Anterior cingulate cortex (tissue), 58 donors: ENCODE measurements at regions not wholly inside any gene's neighbourhood (a gene's known extent, or its start where the extent isn't known, plus 50 kb on each side); places are given as distances from the start of the nearest gene placed in this dataset.
"Not testable (repeated sequence)": the region's sequence is repeated elsewhere in the genome, so short reads cannot be mapped to it uniquely, and the experiment has no call there.

Experiments
- DNase-seq, 58 donors: peaks; one replicate each; lab custom pipeline; 2025; lab: John Stamatoyannopoulos, UW

- no peak for DNase-seq
These were observed 871.0 kb downstream of the OTOL1 start for GRCh38 chr3:162367429-162368260.

DNA sequence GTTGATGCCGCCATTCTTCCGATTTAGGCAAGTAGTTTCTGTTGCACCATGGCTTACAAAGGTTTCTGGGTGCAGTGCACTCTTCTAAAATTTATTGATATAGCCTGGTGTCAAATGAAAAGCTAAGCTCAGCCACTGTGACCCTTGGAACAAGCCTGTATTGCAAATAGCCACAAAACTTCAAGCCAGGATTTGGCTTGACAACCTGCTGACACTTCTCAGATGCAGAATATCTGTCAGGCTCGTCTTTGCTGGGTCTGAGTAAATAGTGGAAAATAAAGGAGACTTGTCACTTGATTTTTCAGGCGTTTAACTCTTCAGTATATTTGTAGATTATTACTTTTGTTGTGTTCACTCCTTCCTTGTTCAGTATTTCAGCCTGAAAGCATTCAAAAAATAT, 871.8 kb downstream of the OTOL1 start:
- DNase-seq = no peak

DNA sequence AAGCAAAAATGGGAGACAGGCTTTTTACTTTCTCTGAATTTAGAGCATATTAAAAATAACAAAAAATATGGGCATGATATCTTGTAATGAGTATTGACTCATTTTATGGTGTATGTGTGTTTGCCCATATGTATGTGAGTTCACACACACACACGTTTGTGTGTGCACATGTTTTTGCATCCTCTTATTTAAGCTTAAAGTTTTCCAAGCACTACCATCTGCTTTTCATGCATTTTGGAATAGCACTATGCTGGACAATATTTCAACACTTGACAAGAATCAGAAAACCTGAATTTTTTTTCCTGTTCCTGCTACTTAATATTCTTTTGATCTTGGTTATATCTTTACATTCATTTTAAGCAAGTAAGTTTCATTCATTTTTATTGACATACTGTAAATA, 872.7 kb downstream of the OTOL1 start:
- no peak for DNase-seq

GRCh38 chr3:162370141-162370540, 873.5 kb downstream of the OTOL1 start:
- DNase-seq = no peak

GRCh38 chr3:162376761-162377160, 880.2 kb downstream of the OTOL1 start:
- DNase-seq = no peak

- DNase-seq = no peak
These were observed 881.0 kb downstream of the OTOL1 start for GRCh38 chr3:162377608-162378007.

DNA sequence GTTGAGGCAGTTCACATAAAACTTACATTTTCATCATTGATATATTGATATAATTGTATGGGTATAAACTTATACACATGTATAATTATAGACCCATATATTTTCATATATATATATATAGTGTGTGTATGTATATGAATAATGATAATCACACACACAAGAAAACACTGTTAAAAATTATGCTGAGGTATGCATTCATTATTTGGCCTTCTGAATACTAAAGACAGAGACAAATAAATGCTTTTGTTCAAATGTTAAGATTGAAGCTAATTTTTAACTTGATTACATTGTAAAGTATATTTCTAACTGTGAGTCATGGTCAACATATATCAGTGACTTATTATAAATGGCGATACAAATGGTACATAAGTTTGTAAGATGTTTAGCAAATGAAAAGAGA, 888.8 kb downstream of the OTOL1 start:
- no peak for DNase-seq

GRCh38 chr3:162390891-162391290, 894.3 kb downstream of the OTOL1 start:
- DNase-seq = no peak

- no peak for DNase-seq
These were observed 894.7 kb downstream of the OTOL1 start for GRCh38 chr3:162391301-162391700.

GRCh38 chr3:162395496-162395895, 898.9 kb downstream of the OTOL1 start:
- DNase-seq = no peak

DNA sequence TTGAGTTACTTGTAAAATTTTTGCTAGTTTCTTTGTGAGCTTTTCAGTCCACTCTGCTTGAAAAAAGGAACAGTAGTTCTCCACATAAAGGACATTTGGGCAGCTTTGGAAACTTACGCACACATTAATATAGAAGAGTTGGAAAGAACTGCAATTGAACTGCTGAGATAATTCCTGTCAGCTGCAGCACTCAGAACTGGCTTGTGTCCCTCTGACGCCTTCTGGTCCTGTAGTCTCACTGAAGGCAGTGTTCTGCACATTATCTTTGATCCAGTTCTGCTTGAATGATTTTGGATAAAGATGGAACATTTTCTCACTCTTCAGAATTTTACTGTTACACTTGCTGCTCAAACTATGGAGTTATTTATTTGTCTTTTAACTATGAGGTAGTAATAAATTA, 901.9 kb downstream of the OTOL1 start:
- peak in 8 of 58 donors; percentile 0 to 10 (median 2) for DNase-seq

DNA sequence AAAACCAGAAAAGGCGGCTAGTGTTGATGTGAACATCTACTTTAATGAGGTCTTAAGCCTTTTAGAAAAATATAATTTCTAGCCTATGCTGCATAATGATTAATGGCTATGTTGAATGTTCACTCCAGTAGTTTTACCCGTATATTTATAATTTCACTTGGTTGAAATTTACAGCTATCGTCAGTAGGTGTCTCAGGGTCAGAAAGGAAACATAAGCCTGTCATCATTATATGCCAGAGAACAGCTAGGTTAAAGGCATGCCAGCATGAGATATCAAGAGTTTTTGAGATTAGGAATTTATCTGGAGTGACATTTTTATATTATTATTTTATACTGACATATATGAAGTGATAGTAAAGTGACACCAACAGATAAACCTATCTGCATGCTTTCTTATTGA, 904.1 kb downstream of the OTOL1 start:
- DNase-seq = no peak

DNA sequence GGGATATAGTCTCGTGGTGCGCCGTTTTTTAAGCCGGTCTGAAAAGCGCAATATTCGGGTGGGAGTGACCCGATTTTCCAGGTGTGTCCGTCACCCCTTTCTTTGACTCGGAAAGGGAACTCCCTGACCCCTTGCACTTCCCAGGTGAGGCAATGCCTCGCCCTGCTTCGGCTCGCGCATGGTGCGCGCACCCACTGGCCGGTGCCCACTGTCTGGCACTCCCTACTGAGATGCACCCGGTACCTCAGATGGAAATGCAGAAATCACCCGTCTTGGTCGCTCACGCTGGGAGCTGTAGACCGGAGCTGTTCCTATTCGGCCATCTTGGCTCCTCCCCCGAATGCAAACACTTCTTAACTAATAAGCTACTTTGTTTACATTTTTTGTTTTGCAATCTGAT, 914.9 kb downstream of the OTOL1 start:
- not testable (repeated sequence) for DNase-seq

DNA sequence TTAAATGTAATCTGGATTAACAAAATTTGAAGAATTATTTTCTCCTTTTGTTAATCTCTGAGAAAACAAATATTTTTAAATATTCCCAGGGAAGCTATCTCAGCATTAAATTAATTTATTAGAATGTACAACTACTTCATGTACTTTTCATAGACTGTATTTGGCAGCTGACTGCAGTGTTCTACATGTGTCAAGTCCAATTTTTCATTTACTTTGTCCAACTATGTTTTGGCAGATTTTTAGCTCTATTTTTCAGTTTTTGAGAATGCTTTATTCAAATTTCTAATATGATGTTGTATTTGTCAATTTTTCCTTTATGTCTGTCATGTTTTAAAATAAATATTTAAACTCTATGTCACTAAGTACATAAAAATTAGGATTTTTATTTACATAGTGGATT, 925.1 kb downstream of the OTOL1 start:
- no peak for DNase-seq

DNA sequence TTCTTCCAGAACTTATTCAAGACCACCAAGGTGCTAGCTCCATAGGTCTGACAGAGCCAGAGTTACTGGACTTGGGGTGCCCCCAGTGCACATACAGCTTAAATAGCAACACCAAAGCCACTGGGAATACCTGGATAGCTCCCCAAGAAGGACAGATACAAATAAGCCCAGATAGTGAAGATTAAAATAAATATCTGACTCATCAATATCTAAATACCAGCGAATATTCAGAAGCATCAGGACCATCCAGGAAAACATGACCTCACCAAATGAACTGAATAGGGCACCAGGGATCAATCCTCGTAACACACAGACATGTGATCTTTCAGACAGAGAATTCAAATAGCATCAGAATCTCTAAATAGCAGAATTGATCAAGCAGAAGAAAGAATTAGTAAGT, 931.6 kb downstream of the OTOL1 start:
- DNase-seq = no peak

DNA sequence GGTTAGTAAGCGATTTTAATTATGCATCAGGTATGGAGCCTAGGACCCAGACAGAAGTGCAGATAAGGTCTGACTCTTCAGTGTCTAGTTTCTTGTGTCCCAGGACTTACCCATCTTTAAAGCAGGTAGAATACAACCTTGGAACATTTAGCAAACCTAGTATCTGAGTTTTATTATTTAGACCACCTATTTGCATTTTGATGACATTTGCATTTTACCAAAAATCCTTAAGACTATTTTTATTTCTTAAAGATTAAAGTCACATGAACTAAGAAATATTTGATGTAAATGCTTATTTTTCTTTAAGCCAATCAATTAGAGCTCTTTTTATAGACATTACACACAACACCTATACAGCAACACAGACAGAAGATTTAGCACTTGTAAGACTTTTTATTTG, 939.1 kb downstream of the OTOL1 start:
- DNase-seq = no peak

DNA sequence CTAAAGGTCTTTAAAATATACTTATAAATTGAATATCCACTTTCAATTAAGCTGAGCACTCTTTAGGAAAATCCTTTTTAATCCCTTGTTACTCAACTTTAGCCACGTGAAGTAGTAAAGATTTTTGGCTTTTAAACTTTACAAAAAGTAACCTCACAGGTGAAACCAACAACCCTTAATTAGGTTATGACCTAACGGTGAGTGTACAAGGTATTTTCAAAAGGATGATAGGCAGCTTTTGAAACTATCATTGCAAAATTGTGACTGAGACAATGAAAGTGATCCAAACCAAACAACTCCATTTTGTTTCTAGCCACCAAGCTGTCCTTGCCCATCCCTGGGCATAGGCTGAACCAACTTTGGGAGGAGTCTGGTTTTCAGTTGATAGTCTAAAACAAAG, 940.2 kb downstream of the OTOL1 start:
- no peak for DNase-seq

- DNase-seq = no peak
These were observed 940.9 kb downstream of the OTOL1 start for GRCh38 chr3:162437480-162437879.

DNA sequence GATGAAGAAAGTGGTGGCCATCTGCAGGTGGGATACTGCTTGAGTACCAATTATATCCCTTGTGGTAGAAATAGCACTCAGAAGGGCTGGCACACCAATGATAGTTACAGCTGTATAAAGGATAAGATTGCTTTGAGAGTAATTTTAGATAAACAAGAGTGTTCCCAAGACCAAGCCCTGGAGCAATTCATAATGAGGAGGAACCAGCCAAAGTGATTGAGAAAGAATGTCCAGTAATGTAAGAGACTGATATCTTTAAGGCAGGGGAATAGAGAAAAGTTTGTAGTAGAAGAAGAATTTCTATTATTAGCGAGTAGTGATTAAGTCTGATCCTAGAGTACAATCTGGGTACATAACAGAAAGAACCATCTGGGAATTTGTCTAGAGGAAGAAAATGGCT, 945.1 kb downstream of the OTOL1 start:
- DNase-seq = no peak

DNA sequence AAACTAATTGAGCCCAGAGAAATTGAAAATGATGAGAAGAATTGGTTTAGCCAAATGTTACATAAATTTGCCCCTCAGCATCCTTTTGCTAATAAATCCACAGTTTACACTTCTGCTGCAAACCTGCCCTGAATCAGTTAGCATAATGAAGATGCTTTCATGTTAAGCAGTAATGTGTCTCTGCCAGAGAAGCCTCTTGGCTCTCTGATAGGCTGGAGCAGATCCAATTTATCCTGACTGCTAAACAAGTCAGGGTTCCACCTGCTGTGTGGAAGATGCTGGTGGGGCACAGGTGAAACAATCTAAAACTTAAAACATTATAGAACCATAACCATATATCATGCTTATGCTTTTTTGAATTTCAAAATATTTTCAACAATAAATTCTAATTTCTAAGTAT, 946.8 kb downstream of the OTOL1 start:
- DNase-seq = no peak

DNA sequence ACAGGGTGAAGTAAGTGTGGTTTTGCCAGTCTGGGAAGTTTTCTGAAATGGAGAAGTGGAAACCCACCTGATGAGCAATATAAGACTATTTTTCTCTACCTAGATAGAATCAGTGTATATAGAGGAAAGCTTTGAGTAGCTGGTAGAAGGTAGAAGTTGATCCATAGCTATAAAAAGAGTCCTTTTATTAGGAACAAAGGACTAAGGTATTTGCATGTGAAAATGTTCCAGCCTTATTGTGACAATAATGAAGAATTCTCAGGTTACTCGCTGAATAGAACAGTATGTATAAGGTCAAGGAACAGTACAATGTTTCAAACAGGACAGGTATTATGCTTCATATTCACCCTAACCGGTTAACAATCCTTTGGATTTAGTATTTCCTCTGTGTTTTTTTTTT, 972.2 kb downstream of the OTOL1 start:
- no peak for DNase-seq

GRCh38 chr3:162487138-162487537, 990.5 kb downstream of the OTOL1 start:
- no peak for DNase-seq

DNA sequence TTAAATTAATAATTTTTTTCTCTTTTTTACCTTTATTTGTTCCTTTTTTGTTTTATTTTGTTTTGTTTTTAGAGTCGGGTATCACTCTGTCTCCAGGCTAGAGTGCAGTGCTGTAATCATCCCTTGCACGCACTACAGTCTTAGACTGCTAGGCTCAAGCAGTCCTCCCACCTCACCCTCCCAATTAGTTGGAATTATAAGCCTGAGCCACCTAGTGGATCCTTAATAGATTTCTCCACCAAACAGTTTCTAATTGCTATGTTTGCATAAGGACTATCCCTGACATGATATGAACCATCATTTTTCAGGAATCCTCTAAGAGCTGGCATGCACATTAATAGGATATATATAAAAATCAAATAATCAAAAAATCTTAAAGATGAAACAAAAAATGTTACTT, 993.2 kb downstream of the OTOL1 start:
- no peak for DNase-seq
